HG03378 (cell line): ENCODE measurements at regions not wholly inside any gene's neighbourhood (a gene's known extent, or its start where the extent isn't known, plus 50 kb on each side); places are given as distances from the start of the nearest gene placed in this dataset.

ENCODE experiments used
- ATAC-seq: cut with Tn5 transposase; IDR thresholded peaks from one replicate; pipeline ENCODE4 v1.9.1; 2021; ENCODE audit warnings: mild to moderate bottlenecking, moderate library complexity; ENCODE audit not compliant: unreplicated experiment

GRCh38 chr7:98679741-98680140, 62.7 kb downstream of the NPTX2 start:
- no peak for ATAC-seq

GRCh38 chr7:98681511-98681910, 64.4 kb downstream of the NPTX2 start:
- no peak for ATAC-seq

- no peak for ATAC-seq
Measured at GRCh38 chr7:98681951-98682350, 64.9 kb downstream of the NPTX2 start.

- no peak for ATAC-seq
Measured at GRCh38 chr7:98683514-98683913, 66.4 kb downstream of the NPTX2 start.

- no peak for ATAC-seq
Measured at GRCh38 chr7:98685541-98685940, 68.5 kb downstream of the NPTX2 start.

GRCh38 chr7:98686466-98687080, 69.5 kb downstream of the NPTX2 start:
- no peak for ATAC-seq

- ATAC-seq = no peak
Measured at GRCh38 chr7:98687111-98687751, 70.1 kb downstream of the NPTX2 start.

- ATAC-seq = no peak
Measured at GRCh38 chr7:98691619-98692018, 74.5 kb downstream of the NPTX2 start.

- no peak for ATAC-seq
Measured at GRCh38 chr7:98697083-98697482, 80.0 kb downstream of the NPTX2 start.

- ATAC-seq = no peak
Measured at GRCh38 chr7:98697485-98698240, 80.6 kb downstream of the NPTX2 start.

GRCh38 chr7:98698976-98699375, 81.9 kb downstream of the NPTX2 start:
- ATAC-seq = no peak

- no peak for ATAC-seq
Measured at GRCh38 chr7:98700533-98700932, 83.4 kb downstream of the NPTX2 start.

- no peak for ATAC-seq
Measured at GRCh38 chr7:98701372-98701771, 84.3 kb downstream of the NPTX2 start.

GRCh38 chr7:98702021-98702420, 84.9 kb downstream of the NPTX2 start:
- no peak for ATAC-seq

- no peak for ATAC-seq
Measured at GRCh38 chr7:98703916-98704315, 86.8 kb downstream of the NPTX2 start.

- no peak for ATAC-seq
Measured at GRCh38 chr7:98705626-98706025, 88.5 kb downstream of the NPTX2 start.

GRCh38 chr7:98707076-98707475, 90.0 kb downstream of the NPTX2 start:
- no peak for ATAC-seq

- no peak for ATAC-seq
Measured at GRCh38 chr7:98711945-98712344, 94.9 kb downstream of the NPTX2 start.

GRCh38 chr7:98713165-98713810, 96.2 kb downstream of the NPTX2 start:
- no peak for ATAC-seq

GRCh38 chr7:98719396-98719795, 102.3 kb downstream of the NPTX2 start:
- no peak for ATAC-seq

- no peak for ATAC-seq
Measured at GRCh38 chr7:98722402-98722801, 105.3 kb downstream of the NPTX2 start.

GRCh38 chr7:98724591-98724990, 107.5 kb downstream of the NPTX2 start:
- no peak for ATAC-seq
